GM23248 (cell line): ENCODE measurements at regions not wholly inside any gene's neighbourhood (a gene's known extent, or its start where the extent isn't known, plus 50 kb on each side); places are given as distances from the start of the nearest gene placed in this dataset.

ENCODE experiments used
- DNase-seq: peaks from one replicate; pipeline ENCODE4 v3.0.0-alpha.2; 2015
- H2AFZ ChIP-seq: fragments of 200-600 bp; sonication (generic); 2 replicates; pipeline ENCODE4 v1.6.1; 2016; ENCODE audit warnings: antibody characterized with exemption
- H3F3A ChIP-seq: fragments of 200-600 bp; sonication (generic); 2 replicates; pipeline ENCODE4 v1.6.1; 2016; ENCODE audit warnings: mild to moderate bottlenecking, antibody characterized with exemption, mixed run types; ENCODE audit not compliant: insufficient read depth
- H3K27ac ChIP-seq: fragments of 200-600 bp; sonication (generic); 2 replicates; pipeline ENCODE4 v1.5.1; 2016; ENCODE audit warnings: mild to moderate bottlenecking
- H3K27me3 ChIP-seq: fragments of 200-600 bp; sonication (generic); replicated peaks from 2 replicates; pipeline ENCODE4 v1.6.1; 2016; ENCODE audit warnings: mild to moderate bottlenecking; ENCODE audit not compliant: insufficient read depth
- H3K36me3 ChIP-seq: fragments of 200-600 bp; sonication (generic); 2 replicates; pipeline ENCODE4 v1.6.1; 2016; ENCODE audit warnings: low read depth, mild to moderate bottlenecking
- H3K4me1 ChIP-seq: fragments of 200-600 bp; sonication (generic); 2 replicates; pipeline ENCODE4 v1.6.1; 2016; ENCODE audit warnings: mild to moderate bottlenecking; ENCODE audit not compliant: insufficient read depth
- H3K4me2 ChIP-seq: fragments of 200-600 bp; sonication (generic); one replicate; pipeline ENCODE4 v1.6.1; 2016; ENCODE audit warnings: mild to moderate bottlenecking; ENCODE audit not compliant: unreplicated experiment
- H3K4me3 ChIP-seq: fragments of 200-600 bp; sonication (generic); 2 replicates; pipeline ENCODE4 v1.5.1; 2016; ENCODE audit warnings: mild to moderate bottlenecking
- H3K79me2 ChIP-seq: fragments of 200-600 bp; sonication (generic); 2 replicates; pipeline ENCODE4 v1.6.1; 2016; ENCODE audit warnings: mild to moderate bottlenecking; ENCODE audit not compliant: insufficient read depth
- H3K9ac ChIP-seq: fragments of 200-600 bp; sonication (generic); 2 replicates; pipeline ENCODE4 v1.6.1; 2016; ENCODE audit warnings: mild to moderate bottlenecking
- H3K9me2 ChIP-seq: fragments of 200-600 bp; sonication (generic); 2 replicates; pipeline ENCODE4 v1.6.1; 2016; ENCODE audit warnings: mixed run types, mild to moderate bottlenecking, moderate library complexity; ENCODE audit not compliant: insufficient read depth
- H3K9me3 ChIP-seq: fragments of 200-600 bp; sonication (generic); one replicate; pipeline ENCODE4 v1.6.1; 2017; ENCODE audit warnings: low read depth
- H4K20me1 ChIP-seq: fragments of 200-600 bp; sonication (generic); 2 replicates; pipeline ENCODE4 v1.6.0; 2016; ENCODE audit not compliant: insufficient read depth
- EZH2 ChIP-seq: fragments of 200-600 bp; sonication (generic); IDR thresholded peaks from 2 replicates; pipeline ENCODE4 v1.6.1; 2018; ENCODE audit warnings: antibody characterized with exemption, mild to moderate bottlenecking; ENCODE audit not compliant: insufficient read depth, poor library complexity, severe bottlenecking
- EZH2phosphoT487 ChIP-seq: fragments of 200-600 bp; sonication (generic); IDR thresholded peaks from 2 replicates; pipeline ENCODE4 v1.6.1; 2018; ENCODE audit warnings: antibody characterized with exemption, moderate library complexity, mild to moderate bottlenecking, low read depth; ENCODE audit not compliant: insufficient read depth
- WGBS, 2 experiments: methylation state at CpG; one replicate each; pipeline ENCODE4 v1.1.6; 2015 to 2017; ENCODE audit warnings: low lambda C conversion rate in 2 of 2, low coverage in 1 of 2; ENCODE audit errors: missing lambda C conversion rate in 2 of 2; 5-methylcytosine and 5-hydroxymethylcytosine counted together
- in situ Hi-C: fragments of 300-500 bp; cut with MboI; formaldehyde crosslinking; loops from 2 replicates; pipeline ENCODE4 v1.15.0; 2020

- H3K9ac ChIP-seq, result no peak overlapping the region
- in situ Hi-C loops, result no loop called here
- DNase-seq, result no peak
- no peaks in the 10 kb centered on the region for H4K20me1 ChIP-seq
- no peaks in the 10 kb centered on the region for H3K27me3 ChIP-seq
- H3K27ac ChIP-seq, result no peak overlapping the region
- no peak for TF ChIP-seq EZH2phosphoT487
- TF ChIP-seq EZH2, result no peak
- no peak overlapping the region for H3K4me2 ChIP-seq
- H3K36me3 ChIP-seq, result no peaks in the 10 kb centered on the region
- H3K9me2 ChIP-seq, result no peaks in the 10 kb centered on the region
- H3K4me3 ChIP-seq, result no peak overlapping the region
- H3K79me2 ChIP-seq, result no peaks in the 10 kb centered on the region
- no peaks in the 10 kb centered on the region for H3K9me3 ChIP-seq
- H2AFZ ChIP-seq, result no peak overlapping the region
- H3K4me1 ChIP-seq, result no peaks in the 10 kb centered on the region
- H3F3A ChIP-seq, result no peaks in the 10 kb centered on the region
Observed at GRCh38 chr12:20257311-20257710, 111.0 kb upstream of the PDE3A start.

- Histone ChIP-seq H3K9ac (no peak overlapping the region), H3K4me2 (no peak overlapping the region), H3K36me3 (no peaks in the 10 kb centered on the region), H4K20me1 (no peaks in the 10 kb centered on the region), H3K4me3 (no peak overlapping the region), H3K9me3 (no peaks in the 10 kb centered on the region), H3K27ac (no peak overlapping the region), H3K79me2 (no peaks in the 10 kb centered on the region), H3F3A (no peaks in the 10 kb centered on the region), H3K4me1 (no peaks in the 10 kb centered on the region), H3K9me2 (no peaks in the 10 kb centered on the region), H3K27me3 (no peaks in the 10 kb centered on the region), H2AFZ (no peak overlapping the region)
- in situ Hi-C loops, result no loop called here
- DNase-seq, result no peak
- 46 to 52% methylated on average over 2 of the region's 2 CpGs for WGBS, 2 experiments
- TF ChIP-seq EZH2, result no peak
- TF ChIP-seq EZH2phosphoT487, result no peak
Observed at GRCh38 chr12:20259786-20260185, 108.6 kb upstream of the PDE3A start.

DNA sequence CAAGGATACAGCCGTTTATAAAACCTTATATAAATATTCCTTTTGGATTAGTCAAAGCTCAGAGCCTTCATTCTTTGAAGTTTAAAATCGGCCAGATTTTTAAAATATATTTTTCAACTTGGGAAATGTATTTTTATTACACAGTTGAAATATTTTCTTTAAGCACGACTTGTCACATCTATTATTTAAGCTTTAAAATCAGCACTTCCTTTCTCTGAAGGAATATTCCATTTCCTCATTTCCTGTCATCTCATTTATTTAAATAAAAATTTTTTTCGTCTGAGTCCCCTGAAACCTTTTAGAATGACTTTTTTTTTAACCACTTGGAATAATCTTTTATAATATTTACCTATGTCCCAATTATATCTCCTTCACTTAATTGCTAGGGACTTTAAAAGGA is 107.5 kb upstream of the PDE3A start:
- TF ChIP-seq EZH2 (no peak), EZH2phosphoT487 (no peak)
- in situ Hi-C loops, result no loop called here

DNA sequence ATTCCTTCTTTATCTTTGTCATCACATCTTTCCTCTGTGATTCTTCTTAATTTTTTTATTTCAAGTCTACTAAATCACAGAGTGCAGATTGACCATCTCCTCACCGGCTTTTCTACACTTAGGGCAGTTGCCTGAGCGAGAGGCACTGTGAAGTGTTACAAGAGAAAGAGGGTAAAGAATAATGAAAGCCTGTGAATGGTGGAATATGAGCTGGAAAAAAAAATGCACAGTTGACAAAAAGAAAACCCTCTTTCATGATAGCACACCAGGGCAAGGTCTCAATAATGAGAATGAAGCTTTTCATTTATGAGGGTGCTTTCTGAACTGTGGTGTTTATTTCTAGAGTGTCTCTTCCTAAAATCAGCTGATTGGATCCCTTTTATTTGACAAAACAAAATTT is 106.2 kb upstream of the PDE3A start:
- H3F3A ChIP-seq, result no peaks in the 10 kb centered on the region
- no peaks in the 10 kb centered on the region for H4K20me1 ChIP-seq
- no peak for DNase-seq
- no peaks in the 10 kb centered on the region for H3K36me3 ChIP-seq
- no peak overlapping the region for H3K4me2 ChIP-seq
- no peak overlapping the region for H2AFZ ChIP-seq
- H3K27me3 ChIP-seq, result no peaks in the 10 kb centered on the region
- no peak for TF ChIP-seq EZH2phosphoT487
- TF ChIP-seq EZH2, result no peak
- no peaks in the 10 kb centered on the region for H3K4me1 ChIP-seq
- H3K9me2 ChIP-seq, result no peaks in the 10 kb centered on the region
- no peak overlapping the region for H3K27ac ChIP-seq
- WGBS, 2 experiments, result 49 to 54% methylated on average over 2 of the region's 2 CpGs
- no peak overlapping the region for H3K4me3 ChIP-seq
- in situ Hi-C loops, result no loop called here
- H3K79me2 ChIP-seq, result no peaks in the 10 kb centered on the region
- H3K9ac ChIP-seq, result no peak overlapping the region
- no peaks in the 10 kb centered on the region for H3K9me3 ChIP-seq

More for the DNA sequence above, 107.5 kb upstream of the PDE3A start:
- no peaks in the 10 kb centered on the region for H3K79me2 ChIP-seq
- no peaks in the 10 kb centered on the region for H3K4me1 ChIP-seq
- WGBS, 2 experiments, result 47 to 48% methylated on average over 4 of the region's 4 CpGs
- no peaks in the 10 kb centered on the region for H3K9me3 ChIP-seq
- no peaks in the 10 kb centered on the region for H3K9me2 ChIP-seq
- H3K4me2 ChIP-seq, result no peak overlapping the region
- H3K27ac ChIP-seq, result no peak overlapping the region
- no peak overlapping the region for H2AFZ ChIP-seq
- no peaks in the 10 kb centered on the region for H4K20me1 ChIP-seq
- no peaks in the 10 kb centered on the region for H3K27me3 ChIP-seq
- no peak overlapping the region for H3K9ac ChIP-seq
- no peak overlapping the region for H3K4me3 ChIP-seq
- no peaks in the 10 kb centered on the region for H3K36me3 ChIP-seq
- no peaks in the 10 kb centered on the region for H3F3A ChIP-seq
- DNase-seq, result no peak

GRCh38 chr12:20264026-20264425 is 104.3 kb upstream of the PDE3A start:
- no peaks in the 10 kb centered on the region for H3K79me2 ChIP-seq
- H3K27ac ChIP-seq, result no peak overlapping the region
- no peaks in the 10 kb centered on the region for H4K20me1 ChIP-seq
- no peaks in the 10 kb centered on the region for H3K9me2 ChIP-seq
- no peaks in the 10 kb centered on the region for H3K27me3 ChIP-seq
- 68% methylated on average over 2 of the region's 2 CpGs for WGBS, 2 experiments
- no peaks in the 10 kb centered on the region for H3F3A ChIP-seq
- no peaks in the 10 kb centered on the region for H3K9me3 ChIP-seq
- no peak overlapping the region for H3K4me3 ChIP-seq
- no peak overlapping the region for H3K9ac ChIP-seq
- no peak overlapping the region for H3K4me2 ChIP-seq
- no peaks in the 10 kb centered on the region for H3K4me1 ChIP-seq
- in situ Hi-C loops, result no loop called here
- DNase-seq, result no peak
- no peak overlapping the region for H2AFZ ChIP-seq
- TF ChIP-seq EZH2phosphoT487 (no peak), EZH2 (no peak)
- H3K36me3 ChIP-seq, result no peaks in the 10 kb centered on the region
